GM19468 (cell line): ENCODE measurements at regions not wholly inside any gene's neighbourhood (a gene's known extent, or its start where the extent isn't known, plus 50 kb on each side); places are given as distances from the start of the nearest gene placed in this dataset.
"Not testable (repeated sequence)": the region's sequence is repeated elsewhere in the genome, so short reads cannot be mapped to it uniquely, and the experiment has no call there.

ENCODE experiments used
- ATAC-seq: cut with Tn5 transposase; IDR thresholded peaks from one replicate; pipeline ENCODE4 v1.9.1; 2021; ENCODE audit warnings: mild to moderate bottlenecking, moderate library complexity, moderate number of reproducible peaks; ENCODE audit not compliant: unreplicated experiment; ENCODE audit errors: extremely low read depth

DNA sequence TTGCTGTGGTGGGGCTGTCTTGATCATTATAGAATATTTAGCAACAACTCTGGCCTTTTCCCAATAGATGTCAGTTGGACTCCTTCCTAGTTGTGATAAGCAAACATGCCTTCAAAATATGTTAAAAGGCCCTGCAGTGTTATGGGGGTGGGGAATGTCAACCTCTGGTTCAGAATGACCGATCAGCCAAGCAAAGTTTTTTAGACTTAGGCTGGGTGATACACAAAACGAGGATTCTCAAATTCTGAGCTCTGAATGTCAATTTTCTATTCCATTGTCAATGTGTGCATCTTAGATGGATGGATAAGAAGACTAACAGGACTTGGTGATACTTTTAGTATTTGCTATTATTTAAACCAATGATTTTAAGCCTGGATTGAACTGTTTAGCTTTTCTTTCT is 940.0 kb upstream of the GRIA3 start:
- no peak for ATAC-seq

DNA sequence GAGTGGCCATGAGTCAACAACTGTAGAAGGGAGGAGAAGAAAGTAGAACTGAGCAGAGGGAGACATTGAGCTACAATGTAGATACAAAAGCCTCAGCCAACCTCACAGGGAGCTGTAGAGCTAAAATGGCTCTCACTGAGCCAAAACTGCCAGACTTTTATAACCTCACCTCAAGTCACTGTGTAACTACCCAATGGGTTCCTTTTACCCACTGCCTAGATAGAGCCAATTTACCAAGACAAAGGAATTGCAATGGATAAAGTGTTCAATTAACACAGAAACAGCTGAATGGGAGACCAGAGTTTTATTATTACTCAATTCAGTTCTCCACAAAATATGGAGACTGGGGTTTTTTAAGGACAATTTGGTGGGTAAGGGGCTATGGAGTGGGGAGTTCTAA is 938.9 kb upstream of the GRIA3 start:
- no peak for ATAC-seq

DNA sequence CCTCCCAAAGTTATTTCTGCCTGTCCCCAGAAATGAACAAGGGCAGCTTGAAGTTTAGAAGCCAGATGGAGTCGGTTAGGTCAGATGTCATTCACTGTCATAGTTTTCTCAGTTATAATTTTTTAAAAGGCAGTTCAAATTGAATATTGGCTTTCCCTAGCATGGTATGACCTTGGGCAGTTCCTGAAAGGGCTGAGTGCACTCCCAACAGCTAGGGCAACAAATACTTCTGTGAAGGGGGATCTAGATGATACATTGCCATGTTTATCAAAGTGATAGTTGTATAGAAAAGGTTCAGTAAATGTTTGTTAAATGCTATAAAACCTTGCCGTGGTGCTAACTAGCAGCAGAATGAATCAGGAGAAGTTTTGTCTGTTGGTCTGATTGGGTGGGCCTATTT is 938.1 kb upstream of the GRIA3 start:
- no peak for ATAC-seq

DNA sequence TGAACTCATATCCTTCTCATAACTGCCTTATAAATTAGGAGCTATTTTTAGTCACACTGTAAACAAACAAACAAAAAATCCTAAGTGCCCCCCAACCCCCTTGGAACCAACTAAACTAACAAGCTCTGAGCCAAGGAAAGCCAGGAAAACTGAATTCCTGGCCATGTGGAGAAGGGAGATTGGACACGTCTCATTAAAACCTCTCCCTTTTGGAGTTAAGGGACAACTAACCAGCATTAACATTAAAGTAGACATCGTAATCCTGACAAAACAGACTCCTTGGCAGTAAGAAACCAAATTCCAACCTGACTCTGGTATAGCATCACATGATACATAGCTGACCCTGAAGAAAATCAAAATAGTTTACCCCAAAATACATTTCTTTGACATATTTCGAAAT is 937.1 kb upstream of the GRIA3 start:
- ATAC-seq = no peak

DNA sequence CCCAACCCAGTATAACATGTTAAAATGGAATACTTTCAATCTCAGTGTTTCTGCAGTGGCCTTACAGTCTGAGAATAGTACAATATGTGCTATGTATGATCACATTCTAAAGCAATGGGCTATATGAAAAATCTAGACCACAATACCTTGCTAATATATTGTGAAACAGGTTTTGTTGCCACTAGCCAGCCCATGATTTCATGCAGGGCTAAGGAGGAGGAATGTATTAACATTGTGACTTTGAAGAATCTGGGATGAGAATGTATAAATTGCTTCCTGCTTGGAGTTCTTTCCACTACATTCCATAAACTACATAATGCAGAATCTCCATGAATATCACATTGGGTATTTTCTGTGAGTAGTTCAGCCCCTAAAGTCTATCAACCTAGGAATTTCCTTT is 935.4 kb upstream of the GRIA3 start:
- no peak for ATAC-seq

DNA sequence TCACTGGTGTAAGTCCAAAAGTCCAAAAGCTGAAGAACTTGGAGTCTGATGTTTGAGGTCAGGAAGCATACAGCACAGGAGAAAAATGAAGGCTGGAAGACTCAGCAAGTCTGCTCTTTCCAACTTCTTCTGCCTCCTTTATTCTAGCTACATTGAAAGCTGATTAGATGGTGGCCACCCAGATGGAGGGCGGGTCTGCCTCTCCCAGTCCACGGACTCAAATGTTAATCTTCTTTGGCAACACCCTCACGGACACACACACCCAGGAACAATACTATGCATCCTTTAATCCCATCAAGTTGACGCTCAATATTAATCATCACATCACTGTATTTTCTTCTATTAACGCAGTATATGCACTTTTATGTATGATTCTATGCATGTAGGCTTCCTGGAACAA is 931.6 kb upstream of the GRIA3 start:
- no peak for ATAC-seq

DNA sequence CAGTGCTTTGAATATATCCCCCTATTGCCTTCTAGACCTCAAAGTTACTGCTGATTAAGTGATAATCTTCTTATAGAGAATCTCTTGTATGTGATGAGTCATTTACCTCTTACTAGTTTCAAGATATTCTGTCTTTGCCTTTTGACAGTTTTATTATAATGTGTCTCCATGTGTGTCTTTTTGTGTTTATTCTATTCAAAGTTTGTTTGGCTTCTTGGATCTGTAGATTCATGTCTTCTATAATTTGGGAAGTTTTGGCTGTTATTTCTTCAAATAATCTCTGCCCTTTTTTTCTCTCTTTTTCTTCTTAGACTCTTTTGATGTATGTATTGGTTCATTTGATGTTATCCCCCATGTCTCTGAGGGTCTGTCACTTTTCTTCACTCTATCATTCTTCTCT is 915.7 kb upstream of the GRIA3 start:
- ATAC-seq = no peak

DNA sequence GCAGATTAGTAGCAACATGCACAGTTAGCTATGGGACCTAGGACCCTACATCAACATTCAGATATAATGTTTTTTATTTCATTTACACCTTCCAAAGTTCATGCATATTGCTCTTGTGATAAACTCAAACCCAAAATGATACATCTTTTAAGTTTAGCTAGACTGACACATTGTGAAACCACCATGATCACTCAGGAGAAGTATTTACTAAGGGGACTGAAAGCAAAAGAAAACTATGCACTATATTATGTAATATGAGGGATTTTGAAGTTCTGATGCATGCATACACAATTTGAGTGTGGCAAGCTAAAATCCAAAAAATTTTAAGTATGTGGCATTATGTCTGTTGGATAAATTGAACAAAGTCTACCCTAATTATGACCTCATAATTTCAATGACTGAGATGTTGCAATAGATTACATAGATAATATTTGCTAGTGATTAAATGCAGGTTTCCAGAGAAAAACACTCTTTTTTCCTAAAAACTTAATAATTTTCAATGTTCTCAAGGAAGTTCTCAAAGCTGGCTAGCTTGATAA is 914.8 kb upstream of the GRIA3 start:
- ATAC-seq = no peak

DNA sequence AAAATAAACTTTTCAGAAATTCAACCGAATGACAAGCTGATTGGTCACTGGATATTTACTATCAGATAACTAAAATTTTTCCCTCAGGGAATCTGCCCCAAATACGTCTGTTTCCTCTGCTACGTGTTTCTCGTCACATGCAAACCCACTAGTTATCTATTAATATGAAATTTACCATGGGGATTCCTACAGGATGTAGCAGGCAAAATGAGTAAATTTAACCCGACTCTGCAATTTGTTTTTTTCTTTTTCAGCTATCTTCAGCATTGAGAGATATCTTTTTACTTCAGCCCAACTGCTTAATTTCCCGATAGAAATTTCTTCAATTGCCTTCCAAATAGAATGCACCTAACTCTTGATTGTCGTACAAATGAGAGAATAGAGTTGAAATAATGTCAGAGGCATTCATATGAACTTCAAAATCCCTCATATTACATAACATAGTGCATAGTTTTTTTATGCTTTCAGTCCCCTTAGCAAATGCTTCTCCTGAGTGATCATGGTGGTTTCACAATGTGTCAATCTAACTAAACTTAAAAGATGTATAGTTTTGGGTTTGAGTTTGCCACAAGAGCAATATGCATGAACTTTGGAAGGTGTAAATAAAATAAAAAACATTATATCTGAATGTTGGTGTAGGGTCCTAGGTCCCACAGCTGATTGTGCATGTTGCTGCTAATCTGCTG is 913.1 kb upstream of the GRIA3 start:
- ATAC-seq = no peak

DNA sequence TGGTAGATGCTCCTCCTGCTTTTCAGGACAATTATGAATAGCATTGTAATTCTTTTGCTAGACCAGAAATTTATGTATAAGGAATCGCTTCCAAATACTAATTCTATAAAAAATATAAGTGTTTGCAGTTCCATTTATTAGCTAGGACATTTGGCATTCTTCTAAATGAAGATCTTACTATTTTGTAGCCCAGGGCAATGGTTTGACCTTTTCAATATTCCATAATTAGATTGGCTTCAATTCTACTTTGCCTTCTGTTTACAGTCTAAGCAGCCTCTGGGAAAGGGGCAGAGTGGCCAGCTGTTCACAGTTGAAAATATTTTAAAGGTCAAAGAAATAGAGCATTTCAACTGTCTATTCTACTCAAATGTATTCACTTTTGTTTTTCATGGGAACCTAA is 912.1 kb upstream of the GRIA3 start:
- no peak for ATAC-seq

DNA sequence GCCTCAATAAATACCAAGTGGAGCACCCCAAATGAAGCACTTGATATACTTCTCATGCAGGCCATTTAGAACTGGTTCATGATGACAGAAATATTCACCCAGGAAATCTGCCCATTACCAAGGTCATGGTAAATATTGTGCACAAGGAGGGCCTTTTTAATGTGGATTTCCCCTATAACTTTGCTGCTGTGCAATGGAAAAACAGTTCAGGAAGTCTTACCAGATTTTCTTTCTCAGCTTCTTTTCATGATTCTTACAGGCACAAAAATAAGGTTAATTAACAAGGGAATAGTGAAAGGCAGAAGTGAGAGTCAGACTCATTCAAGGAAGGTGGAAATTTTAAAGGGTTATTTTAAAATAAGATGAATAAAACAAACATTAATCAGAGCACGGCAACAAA is 904.3 kb upstream of the GRIA3 start:
- no peak for ATAC-seq

DNA sequence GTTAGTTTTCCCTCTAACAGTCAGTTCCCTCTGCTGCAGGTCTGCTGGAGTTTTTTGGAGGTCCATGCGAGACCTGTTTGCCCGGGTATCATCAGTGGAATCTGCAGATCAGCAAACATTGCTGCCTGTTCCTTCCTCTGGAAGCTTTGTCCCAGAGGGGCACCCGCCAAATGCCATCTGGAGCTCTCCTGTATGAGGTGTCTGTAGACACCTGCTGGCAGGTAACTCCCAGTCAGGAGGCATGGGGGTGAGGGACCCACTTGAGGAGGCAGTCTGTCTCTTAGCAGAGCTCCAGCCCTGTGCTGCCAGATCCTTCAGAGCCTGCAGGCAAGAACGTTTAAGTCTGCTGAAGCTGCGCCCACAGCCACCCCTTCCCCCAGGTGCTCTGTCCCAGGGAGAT is 884.3 kb upstream of the GRIA3 start:
- ATAC-seq = not testable (repeated sequence)

DNA sequence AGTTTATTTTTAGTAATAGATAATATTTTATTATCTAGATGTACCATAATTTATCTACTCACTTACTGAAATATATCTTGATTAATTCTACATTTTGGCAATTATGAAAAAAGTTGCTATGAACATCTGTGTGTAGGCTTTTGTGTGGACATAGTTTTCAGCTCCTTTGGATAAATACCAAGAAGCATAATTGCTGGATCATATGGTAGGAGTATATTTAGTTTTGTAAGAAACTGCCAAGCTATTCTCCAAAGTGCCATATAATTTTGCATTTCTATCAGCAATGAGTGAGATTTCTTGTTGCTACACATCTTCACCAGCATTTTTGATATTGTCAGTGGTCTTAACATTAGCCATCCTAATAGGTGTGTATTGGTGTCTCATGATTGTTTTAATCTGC is 882.6 kb upstream of the GRIA3 start:
- no peak for ATAC-seq

DNA sequence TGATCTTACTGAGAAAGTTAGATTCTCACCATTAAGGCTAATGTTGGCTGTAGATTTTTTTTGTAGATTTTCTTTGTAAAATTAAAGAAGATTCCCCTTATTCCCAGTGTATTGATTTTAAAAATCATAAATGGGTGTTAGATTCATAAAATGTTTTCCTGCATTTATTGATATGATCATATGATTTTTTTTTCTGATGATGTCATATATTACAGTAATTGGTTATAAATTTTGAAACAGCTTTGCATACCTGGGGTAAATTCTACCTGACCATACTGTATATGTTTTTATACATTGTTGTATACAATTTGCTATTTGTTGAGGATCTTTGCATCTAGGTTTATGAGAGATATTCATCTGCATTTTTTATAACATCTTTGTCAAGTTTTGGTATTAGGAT is 880.3 kb upstream of the GRIA3 start:
- ATAC-seq = no peak

DNA sequence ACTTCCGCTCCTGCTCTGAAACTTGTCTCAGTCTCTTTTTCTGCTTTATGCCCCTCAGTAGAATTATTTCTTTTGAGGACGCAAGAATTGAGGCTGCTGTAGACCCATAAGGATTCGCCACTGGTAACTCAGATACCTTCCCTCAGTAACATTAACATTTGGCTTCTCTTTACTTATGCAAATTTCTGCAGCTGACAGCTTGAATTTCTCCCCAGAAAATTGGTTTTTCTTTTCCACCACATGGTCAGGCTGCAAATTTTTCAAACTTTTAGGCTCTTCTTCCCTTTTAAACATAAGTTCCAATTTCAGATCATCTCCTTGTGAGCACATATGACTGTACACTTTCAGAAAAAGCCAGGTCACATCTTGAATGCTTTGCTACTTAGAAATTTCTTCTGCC is 839.3 kb upstream of the GRIA3 start:
- ATAC-seq = no peak

DNA sequence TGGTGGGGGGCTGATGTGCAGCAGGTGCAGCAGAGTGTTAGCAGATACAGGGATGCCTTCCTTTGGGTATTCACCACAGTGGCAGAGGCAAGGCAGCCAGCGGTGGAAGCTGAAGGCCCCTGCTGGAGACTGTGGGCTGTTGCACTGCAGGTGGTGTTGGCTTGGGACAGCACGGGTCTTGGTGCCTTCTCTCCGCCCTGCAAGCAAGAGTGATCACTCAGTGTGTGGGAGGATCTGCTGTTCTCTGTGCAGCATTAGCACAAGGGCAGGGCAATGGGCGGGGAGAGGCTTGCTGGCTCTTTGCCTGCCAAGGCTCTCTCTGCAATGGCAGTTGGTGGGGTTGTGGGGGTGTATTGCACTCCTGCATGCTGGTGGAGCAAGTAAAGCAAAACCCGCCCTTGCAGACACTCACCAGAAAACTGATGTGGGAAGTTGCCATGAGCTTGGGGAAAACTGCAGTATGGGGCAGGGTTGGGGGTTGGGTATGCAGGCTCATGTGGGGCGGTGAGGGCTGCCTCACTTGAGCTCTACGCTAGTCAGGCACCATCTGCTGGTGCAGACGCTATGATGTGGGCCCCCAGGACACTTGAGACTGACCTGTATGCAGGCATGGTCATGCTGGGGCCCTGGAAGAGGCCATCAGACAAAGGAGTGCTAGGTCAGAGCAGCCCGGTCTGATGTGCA is 820.8 kb upstream of the GRIA3 start:
- ATAC-seq = no peak

DNA sequence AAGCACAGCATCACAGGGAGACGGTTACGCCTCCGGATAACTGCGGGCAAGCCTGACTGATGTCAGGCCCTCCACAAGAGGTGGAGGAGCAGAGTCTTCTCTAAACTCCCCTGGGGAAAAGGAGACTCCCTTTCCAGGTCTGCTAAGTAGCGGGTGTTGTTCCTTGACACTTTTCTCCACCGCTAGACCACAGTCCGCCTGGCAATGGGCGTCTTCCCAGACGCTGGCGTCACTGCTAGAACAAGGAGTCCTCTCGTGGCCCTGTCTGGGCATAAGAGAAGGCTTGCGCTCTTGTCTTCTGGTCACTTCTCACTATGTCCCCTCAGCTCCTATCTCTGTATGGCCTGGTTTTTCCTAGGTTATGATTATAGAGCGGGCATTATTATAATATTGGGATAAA is 808.5 kb upstream of the GRIA3 start:
- not testable (repeated sequence) for ATAC-seq

DNA sequence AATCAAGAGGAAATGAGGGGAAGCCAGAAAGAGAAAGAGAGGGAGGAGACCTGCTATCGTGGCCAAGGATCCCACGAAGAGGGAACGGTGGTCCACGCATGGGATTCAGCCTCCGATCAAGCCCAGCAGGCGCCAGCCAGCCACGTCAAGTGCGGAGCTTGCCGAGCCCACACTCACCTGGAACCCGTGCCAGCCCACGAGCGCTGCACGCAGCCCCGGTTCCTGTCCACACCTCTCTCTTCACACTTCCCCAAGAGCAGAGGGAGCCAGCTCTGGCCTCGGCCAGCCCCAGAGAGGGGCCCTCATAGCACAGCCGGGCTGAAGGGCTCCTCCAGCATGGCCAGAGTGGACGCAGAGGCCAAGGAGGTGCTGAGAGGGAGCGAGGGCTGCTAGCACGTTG is 795.1 kb upstream of the GRIA3 start:
- ATAC-seq = no peak

DNA sequence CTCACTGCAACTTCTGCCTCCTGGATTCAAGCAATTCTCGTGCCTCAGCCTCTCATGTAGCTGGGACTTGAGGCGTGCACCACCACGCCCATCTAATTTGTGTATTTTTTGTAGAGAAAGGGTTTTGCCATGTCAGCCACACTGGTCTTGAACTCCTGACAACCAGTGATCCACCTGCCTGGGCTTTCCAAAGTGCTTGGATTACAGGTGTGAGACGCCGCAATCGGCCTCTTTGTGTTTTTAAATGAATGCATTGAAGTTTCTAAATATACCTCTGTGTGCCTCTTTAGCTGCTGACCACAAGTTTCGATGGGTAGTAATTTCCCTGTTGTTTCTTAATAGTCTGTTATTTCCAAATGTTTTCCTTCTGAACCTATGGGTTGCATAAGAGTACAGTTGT is 765.3 kb upstream of the GRIA3 start:
- no peak for ATAC-seq

DNA sequence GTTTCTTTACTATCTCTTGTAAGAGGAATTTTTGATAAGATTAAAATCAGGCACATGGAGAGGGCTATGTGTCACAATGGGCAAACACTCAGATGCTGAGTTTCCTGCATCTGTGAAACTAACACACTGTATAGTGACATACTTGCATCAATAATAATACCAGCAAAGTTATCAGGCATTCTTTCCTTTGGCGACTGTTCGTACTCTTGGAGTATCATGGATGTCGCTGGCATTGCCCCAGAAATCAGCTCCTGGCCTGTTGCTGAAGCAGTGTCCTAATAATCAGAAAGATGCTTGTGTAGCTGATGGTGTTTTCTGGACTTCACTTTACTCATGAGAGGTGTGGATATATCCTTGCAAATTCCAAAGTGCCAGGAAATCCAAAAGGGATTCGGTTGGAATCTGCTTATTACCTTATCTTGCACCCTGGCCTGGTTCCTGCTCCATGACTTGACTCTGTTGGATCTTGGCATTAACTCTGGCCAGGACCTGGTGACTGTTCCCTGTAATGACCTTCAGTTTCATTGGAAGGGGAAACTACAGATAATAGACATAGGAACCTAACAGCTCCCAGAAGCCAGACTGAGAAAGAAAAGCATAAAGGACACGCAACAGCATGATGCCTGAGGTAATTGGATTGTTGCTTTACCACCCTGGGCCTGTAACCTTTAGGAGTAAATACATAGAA is 762.5 kb upstream of the GRIA3 start:
- ATAC-seq = no peak

DNA sequence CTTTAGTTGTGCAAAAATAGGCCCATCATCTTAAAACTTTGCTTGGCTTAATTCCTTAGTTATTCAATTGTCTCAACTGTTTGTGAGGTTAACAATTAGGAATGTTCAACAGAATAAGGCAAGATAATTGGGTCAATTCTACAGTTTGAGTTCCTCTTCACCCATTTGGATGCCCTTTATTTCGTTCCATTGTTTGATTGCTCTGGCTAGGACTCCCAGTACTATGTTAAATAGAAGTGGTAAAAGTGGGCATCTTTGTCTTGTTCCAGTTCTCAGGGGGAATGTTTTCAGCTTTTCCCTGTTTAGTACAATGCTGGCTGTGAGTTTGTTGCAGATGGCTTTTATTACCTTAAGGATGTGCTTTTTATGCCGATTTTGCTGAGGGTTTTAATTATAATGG is 761.5 kb upstream of the GRIA3 start:
- ATAC-seq = no peak
